Mesenchymal stem cell (in vitro differentiated cells and primary cell): ENCODE measurements at regions not wholly inside any gene's neighbourhood (a gene's known extent, or its start where the extent isn't known, plus 50 kb on each side); places are given as distances from the start of the nearest gene placed in this dataset.

Source experiments
- DNase-seq: peaks from one replicate; pipeline ENCODE4 v3.0.0-alpha.2; 2013
- H2AFZ ChIP-seq: one replicate; pipeline ENCODE4 v1.6.1; 2013; ENCODE audit warnings: low read depth, mild to moderate bottlenecking, control low read depth, inconsistent platforms, low read length, moderate library complexity
- H2AK5ac ChIP-seq: 2 replicates; pipeline ENCODE4 v1.6.1; 2013; ENCODE audit warnings: low read length, moderate library complexity, mild to moderate bottlenecking, inconsistent platforms; ENCODE audit not compliant: severe bottlenecking
- H2BK120ac ChIP-seq: one replicate; pipeline ENCODE4 v1.6.1; 2013; ENCODE audit warnings: low read depth, mild to moderate bottlenecking, inconsistent platforms, low read length, moderate library complexity
- H2BK12ac ChIP-seq, 2 experiments: one replicate each; pipeline ENCODE4 v1.6.1; 2013; ENCODE audit warnings: inconsistent platforms in 2 of 2, low read length in 2 of 2, mild to moderate bottlenecking in 2 of 2, moderate library complexity in 2 of 2, control low read depth in 1 of 2
- H2BK15ac ChIP-seq: one replicate; pipeline ENCODE4 v1.6.1; 2013; ENCODE audit warnings: mild to moderate bottlenecking, low read depth, inconsistent platforms; ENCODE audit not compliant: poor library complexity, severe bottlenecking
- H2BK5ac ChIP-seq: 2 replicates; pipeline ENCODE4 v1.6.1; 2013; ENCODE audit warnings: low read depth, mild to moderate bottlenecking, low read length, control low read depth, inconsistent platforms; ENCODE audit not compliant: poor library complexity, severe bottlenecking
- H3K14ac ChIP-seq, 2 experiments: one replicate each; pipeline ENCODE4 v1.6.1; 2013; ENCODE audit warnings: inconsistent platforms in 2 of 2, low read length in 2 of 2, control low read depth in 1 of 2, mild to moderate bottlenecking in 1 of 2, moderate library complexity in 1 of 2
- H3K18ac ChIP-seq, 2 experiments: one replicate each; pipeline ENCODE4 v1.6.1; 2013; ENCODE audit warnings: inconsistent platforms in 2 of 2, low read length in 2 of 2, control low read depth in 1 of 2, low read depth in 1 of 2, mild to moderate bottlenecking in 1 of 2
- H3K23ac ChIP-seq, 2 experiments: one replicate each; pipeline ENCODE4 v1.6.1; 2013; ENCODE audit warnings: inconsistent platforms in 2 of 2, low read length in 2 of 2, mild to moderate bottlenecking in 2 of 2, moderate library complexity in 2 of 2, control low read depth in 1 of 2
- H3K27ac ChIP-seq: 2 replicates; pipeline ENCODE4 v1.5.1; 2013; ENCODE audit warnings: mild to moderate bottlenecking, moderate library complexity, low read length, control low read depth, inconsistent platforms; ENCODE audit not compliant: poor library complexity, severe bottlenecking
- H3K27me3 ChIP-seq, 2 experiments: 2 replicates each; pipeline versions ENCODE4 v1.6.1 to v1.7.0; 2013; ENCODE audit warnings: low read length in 2 of 2, mild to moderate bottlenecking in 2 of 2, moderate library complexity in 2 of 2, control low read depth in 1 of 2, inconsistent platforms in 1 of 2; ENCODE audit not compliant: control insufficient read depth in 1 of 2, insufficient read depth in 1 of 2
- H3K36me3 ChIP-seq, 2 experiments: 2 replicates each; pipeline versions ENCODE4 v1.6.1 to v1.7.0; 2013; ENCODE audit warnings: low read length in 2 of 2, control low read depth in 1 of 2, inconsistent platforms in 1 of 2, low read depth in 1 of 2, mild to moderate bottlenecking in 1 of 2; ENCODE audit not compliant: insufficient read depth in 2 of 2, control insufficient read depth in 1 of 2
- H3K4ac ChIP-seq, 2 experiments: one replicate each; pipeline ENCODE4 v1.6.1; 2013; ENCODE audit warnings: inconsistent platforms in 2 of 2, low read length in 2 of 2, mild to moderate bottlenecking in 2 of 2, moderate library complexity in 2 of 2, control low read depth in 1 of 2, low read depth in 1 of 2
- H3K4me1 ChIP-seq: 2 replicates; pipeline ENCODE4 v1.6.1; 2013; ENCODE audit warnings: low read depth, low read length, control low read depth; ENCODE audit not compliant: control insufficient read depth, insufficient read depth
- H3K4me2 ChIP-seq: 2 replicates; pipeline ENCODE4 v1.6.1; 2013; ENCODE audit warnings: low read length, mild to moderate bottlenecking, inconsistent platforms; ENCODE audit not compliant: poor library complexity, severe bottlenecking
- H3K4me3 ChIP-seq, 2 experiments: 2 replicates each; pipeline versions ENCODE4 v1.5.1 to v1.7.0; 2013; ENCODE audit warnings: low read length in 2 of 2, mild to moderate bottlenecking in 2 of 2, control low read depth in 1 of 2, low read depth in 1 of 2; ENCODE audit not compliant: insufficient read depth in 1 of 2
- H3K79me1 ChIP-seq: replicated peaks from 2 replicates; pipeline ENCODE4 v1.6.1; 2013; ENCODE audit warnings: mild to moderate bottlenecking, control low read depth, low read length, inconsistent platforms; ENCODE audit not compliant: poor library complexity, severe bottlenecking
- H3K9ac ChIP-seq: 2 replicates; pipeline ENCODE4 v1.7.0; 2013; ENCODE audit warnings: mild to moderate bottlenecking, low read length, moderate library complexity
- H3K9me3 ChIP-seq: 2 replicates; pipeline ENCODE4 v1.7.0; 2013; ENCODE audit warnings: mild to moderate bottlenecking, low read length; ENCODE audit not compliant: control insufficient read depth
- H4K8ac ChIP-seq: one replicate; pipeline ENCODE4 v1.6.1; 2013; ENCODE audit warnings: inconsistent platforms, mild to moderate bottlenecking, low read length, moderate library complexity
- H4K91ac ChIP-seq: one replicate; pipeline ENCODE4 v1.6.1; 2013; ENCODE audit warnings: mild to moderate bottlenecking, low read length, inconsistent platforms
- WGBS: methylation state at CpG from one replicate; pipeline ENCODE4 v1.1.7; 2013; ENCODE audit warnings: mixed read lengths; 5-methylcytosine and 5-hydroxymethylcytosine counted together

DNA sequence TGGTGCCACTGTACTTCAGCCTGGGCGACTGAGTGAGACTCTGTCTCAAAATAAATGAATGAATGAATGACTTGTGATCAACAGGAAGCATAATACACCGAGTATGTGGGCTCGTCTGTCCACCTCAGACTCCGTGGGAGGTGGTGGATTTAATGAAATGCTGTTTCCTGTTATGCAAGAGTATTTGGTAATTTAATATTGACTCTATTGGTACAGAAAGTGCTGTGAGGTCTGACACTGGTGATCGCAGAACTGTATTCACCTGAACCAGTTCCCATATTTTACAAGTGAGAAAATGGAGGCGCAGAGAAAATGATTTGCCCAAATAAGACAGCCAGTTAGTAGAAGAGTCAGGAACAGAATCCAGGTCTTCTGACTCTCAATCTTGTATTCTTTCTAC lies 423.3 kb downstream of the RAPGEF2 start:
- WGBS = 87% methylated on average over 5 of the region's 6 CpGs
- Histone ChIP-seq H3K4me3 (no peak overlapping the region), H2AK5ac (no peak overlapping the region), H2BK120ac (no peak overlapping the region), H3K4me2 (no peak overlapping the region), H2BK15ac (no peak overlapping the region), H3K9ac (no peak overlapping the region), H3K79me1 (no peaks in the 10 kb centered on the region), H3K18ac (no peak overlapping the region), H3K4ac (no peak overlapping the region), H3K9me3 (no peaks in the 10 kb centered on the region), H2BK12ac (no peak overlapping the region), H4K8ac (no peak overlapping the region), H3K27ac (no peak overlapping the region), H3K4me1 (no peaks in the 10 kb centered on the region), H2BK5ac (no peak overlapping the region), H4K91ac (no peak overlapping the region), H2AFZ (no peak overlapping the region), H3K14ac (no peak overlapping the region), H3K27me3 (no peaks in the 10 kb centered on the region), H3K36me3 (no peaks in the 10 kb centered on the region), H3K23ac (no peak overlapping the region)
- DNase-seq = no peak

DNA sequence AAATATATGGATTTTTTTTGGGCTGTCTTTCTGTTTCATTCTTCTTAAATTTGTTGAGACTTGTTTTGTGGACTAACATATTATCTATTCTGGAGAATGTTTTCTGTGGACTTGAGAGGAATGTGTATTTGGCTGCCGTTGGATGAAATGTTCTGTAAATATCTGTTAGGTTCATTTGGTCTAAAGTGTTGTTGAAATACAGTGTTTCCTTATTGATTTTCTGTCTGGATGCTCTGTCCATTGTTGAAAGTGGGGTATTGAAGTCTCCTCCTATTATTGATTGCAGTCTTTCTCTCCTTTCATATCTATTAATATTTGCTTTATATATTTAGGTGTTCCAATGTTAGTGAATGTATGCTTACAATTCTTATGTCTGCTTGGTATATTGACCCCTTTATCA lies 431.8 kb downstream of the RAPGEF2 start:
- Histone ChIP-seq H3K4me3 (no peak overlapping the region), H3K23ac (no peak overlapping the region), H3K79me1 (no peaks in the 10 kb centered on the region), H4K8ac (no peak overlapping the region), H3K27ac (no peak overlapping the region), H3K4ac (no peak overlapping the region), H2BK5ac (no peak overlapping the region), H3K9ac (no peak overlapping the region), H3K4me1 (no peaks in the 10 kb centered on the region), H3K27me3 (peaks cover 0 to 4% of the 10 kb centered on the region in 2 experiments), H2AK5ac (no peak overlapping the region), H3K4me2 (no peak overlapping the region), H3K18ac (no peak overlapping the region), H2AFZ (no peak overlapping the region), H3K14ac (no peak overlapping the region), H2BK12ac (no peak overlapping the region), H2BK120ac (no peak overlapping the region), H2BK15ac (no peak overlapping the region), H3K9me3 (peaks cover 34% of the 10 kb centered on the region), H4K91ac (no peak overlapping the region), H3K36me3 (no peaks in the 10 kb centered on the region)
- 82% methylated on average over 1 of the region's 1 CpG for WGBS
- no peak for DNase-seq

DNA sequence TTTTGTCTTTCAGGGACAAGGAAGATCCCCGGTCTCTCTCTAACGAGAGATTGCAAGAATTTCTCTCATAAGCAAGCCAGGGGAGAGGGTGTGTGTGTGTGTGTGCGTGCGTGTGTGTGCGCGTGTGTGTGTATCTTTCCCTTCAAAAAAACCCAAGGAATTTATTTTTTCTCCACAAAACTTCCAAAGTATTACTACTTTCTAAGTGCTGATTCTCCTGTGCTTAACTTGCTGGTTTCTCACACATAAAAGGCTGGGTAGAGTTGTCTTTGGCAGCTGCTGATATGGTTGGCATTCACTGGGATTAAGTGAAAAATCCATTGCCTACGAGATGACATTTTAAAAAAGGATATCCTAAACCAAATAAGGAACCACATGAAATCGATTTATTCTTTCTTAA lies 435.7 kb downstream of the RAPGEF2 start:
- DNase-seq = no peak
- Histone ChIP-seq H3K27ac (no peak overlapping the region), H2BK120ac (no peak overlapping the region), H3K27me3 (peaks cover 0 to 11% of the 10 kb centered on the region in 2 experiments), H4K8ac (no peak overlapping the region), H3K9ac (no peak overlapping the region), H3K36me3 (no peaks in the 10 kb centered on the region), H3K4ac (no peak overlapping the region), H3K18ac (no peak overlapping the region), H3K4me1 (no peaks in the 10 kb centered on the region), H2BK12ac (no peak overlapping the region), H2BK5ac (no peak overlapping the region), H2BK15ac (no peak overlapping the region), H3K14ac (no peak overlapping the region), H2AK5ac (no peak overlapping the region), H3K4me3 (no peak overlapping the region), H3K23ac (no peak overlapping the region), H3K4me2 (no peak overlapping the region), H3K79me1 (no peaks in the 10 kb centered on the region), H2AFZ (no peak overlapping the region), H4K91ac (no peak overlapping the region), H3K9me3 (peaks cover 34% of the 10 kb centered on the region)
- WGBS = 41% methylated on average over 2 of the region's 8 CpGs

DNA sequence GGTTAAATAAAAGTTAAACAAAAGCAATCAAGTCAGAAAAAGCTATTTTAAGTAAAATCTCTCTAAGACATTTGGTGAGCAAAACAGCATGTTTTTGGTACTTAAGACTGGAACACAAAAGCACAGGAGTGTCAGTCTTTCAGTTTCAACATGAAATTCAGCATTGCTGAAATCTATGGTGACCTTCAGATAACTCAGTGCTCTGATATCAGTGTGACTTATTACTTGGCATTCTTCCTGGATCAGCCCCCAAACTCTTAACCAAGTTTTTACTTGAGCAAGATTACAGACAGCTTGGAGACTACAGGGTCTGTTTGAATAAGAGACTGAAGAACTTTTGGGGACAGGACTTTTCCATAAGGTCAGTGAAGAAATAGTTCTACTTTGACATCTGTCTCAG lies 437.2 kb downstream of the RAPGEF2 start:
- H2BK12ac ChIP-seq = no peak overlapping the region
- no peak overlapping the region for H3K18ac ChIP-seq
- no peak overlapping the region for H3K14ac ChIP-seq
- H3K4me3 ChIP-seq = no peak overlapping the region
- no peak overlapping the region for H2AK5ac ChIP-seq
- no peak overlapping the region for H3K4ac ChIP-seq
- H3K9me3 ChIP-seq = peaks cover 21% of the 10 kb centered on the region
- H2BK15ac ChIP-seq = no peak overlapping the region
- no peak for DNase-seq
- H3K79me1 ChIP-seq = no peaks in the 10 kb centered on the region
- H4K91ac ChIP-seq = no peak overlapping the region
- no peak overlapping the region for H3K27ac ChIP-seq
- peaks cover 0 to 13% of the 10 kb centered on the region in 2 experiments for H3K27me3 ChIP-seq
- no peak overlapping the region for H2BK120ac ChIP-seq
- no peaks in the 10 kb centered on the region for H3K36me3 ChIP-seq
- H3K4me1 ChIP-seq = no peaks in the 10 kb centered on the region
- no peak overlapping the region for H3K23ac ChIP-seq
- no peak overlapping the region for H2AFZ ChIP-seq
- no peak overlapping the region for H3K4me2 ChIP-seq
- no peak overlapping the region for H3K9ac ChIP-seq
- no peak overlapping the region for H2BK5ac ChIP-seq
- no peak overlapping the region for H4K8ac ChIP-seq
